ENCODE measurements at regions not wholly inside any gene's neighbourhood (a gene's known extent, or its start where the extent isn't known, plus 50 kb on each side); places are given as distances from the start of the nearest gene placed in this dataset.
"Not testable (repeated sequence)": the region's sequence is repeated elsewhere in the genome, so short reads cannot be mapped to it uniquely, and the experiment has no call there.

DNA sequence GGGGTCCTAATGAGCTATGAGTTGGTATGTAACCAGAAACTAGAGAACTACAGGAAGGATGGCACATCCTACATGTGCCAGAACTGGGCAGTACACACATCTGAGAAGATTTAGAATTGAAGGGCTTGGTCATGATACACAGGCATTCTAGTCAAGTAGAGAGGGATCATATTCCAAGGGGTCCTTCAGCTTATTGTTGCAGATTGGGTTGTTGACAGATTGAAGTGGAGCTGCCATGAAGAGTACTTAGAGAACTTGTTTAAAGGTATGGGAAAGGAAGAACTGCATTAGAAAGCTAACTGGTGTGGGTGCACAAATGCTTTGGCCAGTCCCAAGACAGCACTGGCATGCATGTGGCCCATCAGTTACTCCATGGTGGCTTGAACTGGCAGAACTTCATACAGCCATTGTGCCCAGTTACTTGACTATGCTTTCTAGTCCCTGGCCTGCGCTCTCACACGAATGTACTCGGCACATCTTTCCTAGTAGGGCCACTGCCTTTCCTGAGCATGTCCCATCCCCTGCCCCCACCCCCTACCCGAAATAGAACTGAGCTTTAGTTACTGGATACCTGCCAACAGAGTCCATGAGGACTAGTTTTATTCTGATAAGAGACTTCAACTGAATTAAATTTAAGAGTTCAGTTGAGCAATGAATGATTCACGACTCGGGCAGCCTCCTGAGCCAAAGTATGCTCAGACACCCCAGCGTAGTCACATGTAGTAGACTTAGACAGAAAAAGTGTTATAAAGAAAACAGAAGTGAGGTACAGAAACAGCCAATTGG lies 64.0 kb downstream of the CCNG2 start:
- DNase-seq, result no peak

DNA sequence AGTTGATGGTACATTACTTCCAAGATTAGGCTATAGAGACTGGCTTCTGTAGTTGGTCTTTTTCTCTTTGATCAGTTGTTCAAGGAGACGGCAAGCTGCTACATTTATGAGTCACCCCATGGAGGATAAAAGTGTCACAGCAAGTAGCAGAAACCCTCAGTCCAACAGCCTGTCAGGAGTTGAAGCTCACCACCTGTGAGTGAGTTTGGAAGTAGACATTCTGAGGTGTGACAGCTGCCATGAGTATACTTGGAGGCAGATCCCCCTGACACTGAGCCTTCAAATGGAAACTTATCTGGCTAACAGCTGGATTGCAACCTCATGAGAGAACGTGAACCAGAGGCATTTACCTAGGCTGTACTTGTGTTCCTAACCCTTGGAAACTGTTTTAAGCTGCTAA lies 68.0 kb downstream of the CCNG2 start:
- DNase-seq, result no peak

- no peak for DNase-seq
These were observed 70.1 kb downstream of the CCNG2 start for GRCh38 chr4:77226939-77227705.

DNA sequence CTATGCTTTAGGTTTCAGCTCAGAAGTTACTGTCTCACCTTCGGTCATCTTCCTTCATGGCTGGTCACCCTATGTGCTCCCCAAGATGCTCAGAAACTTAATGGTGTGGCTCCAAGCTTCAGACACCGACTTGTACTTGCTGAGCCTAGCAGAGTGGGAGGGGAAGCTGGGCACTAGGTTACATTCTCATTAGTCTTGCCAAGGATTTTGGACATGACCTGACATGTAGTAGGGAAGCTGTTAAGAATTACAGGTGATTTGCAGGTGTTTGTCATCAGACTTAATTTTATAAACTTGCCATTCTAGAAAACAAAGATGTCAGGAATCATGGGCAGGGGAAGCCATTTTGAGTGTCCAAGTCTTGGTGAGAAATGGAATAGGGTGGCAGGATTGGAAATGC lies 72.4 kb downstream of the CCNG2 start:
- no peak for DNase-seq

DNA sequence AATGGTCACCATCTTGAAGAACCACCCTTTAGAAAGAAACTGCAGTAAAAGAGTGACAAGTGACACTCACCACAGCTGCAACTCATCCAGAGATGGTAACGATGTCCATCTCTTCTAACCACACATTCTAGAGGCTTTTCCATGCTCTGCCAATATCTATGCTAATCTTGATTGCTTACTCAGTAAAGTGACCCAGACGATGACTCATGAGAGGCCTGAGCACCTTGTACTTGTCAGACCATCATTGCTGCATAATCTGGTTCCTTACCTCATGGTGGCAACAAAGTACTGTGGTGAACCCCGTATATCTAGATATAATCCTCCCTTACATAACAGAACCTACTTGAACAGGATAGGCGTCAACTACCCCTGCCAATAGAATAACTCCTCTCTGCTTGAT lies 75.6 kb downstream of the CCNG2 start:
- no peak for DNase-seq

DNA sequence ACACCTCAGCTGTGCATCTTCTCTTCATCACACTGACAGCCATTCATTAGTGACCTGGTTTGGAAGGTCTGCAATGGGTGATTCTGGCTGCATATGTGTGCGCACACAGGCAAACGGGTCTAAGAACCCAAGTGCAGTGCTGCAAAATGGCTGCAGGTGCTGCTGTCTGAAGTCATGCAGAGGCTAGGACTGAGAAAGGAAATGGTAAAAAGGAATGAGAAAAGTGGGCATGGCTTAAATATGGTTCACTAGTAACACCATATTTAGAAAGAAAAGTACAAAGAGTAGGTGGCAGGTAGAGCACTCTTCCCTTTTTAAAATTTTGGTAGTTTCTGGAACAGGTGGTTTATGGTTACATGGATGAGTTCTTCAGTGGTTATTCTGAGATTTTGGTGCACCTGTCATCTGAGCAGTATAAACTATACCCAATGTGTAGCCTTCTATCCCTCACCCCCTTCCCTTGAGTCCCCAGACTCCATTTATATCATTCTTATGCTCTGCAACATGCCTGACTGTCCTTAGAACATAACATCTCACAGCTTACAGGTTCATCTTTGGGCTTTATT lies 78.4 kb downstream of the CCNG2 start:
- no peak for DNase-seq

DNA sequence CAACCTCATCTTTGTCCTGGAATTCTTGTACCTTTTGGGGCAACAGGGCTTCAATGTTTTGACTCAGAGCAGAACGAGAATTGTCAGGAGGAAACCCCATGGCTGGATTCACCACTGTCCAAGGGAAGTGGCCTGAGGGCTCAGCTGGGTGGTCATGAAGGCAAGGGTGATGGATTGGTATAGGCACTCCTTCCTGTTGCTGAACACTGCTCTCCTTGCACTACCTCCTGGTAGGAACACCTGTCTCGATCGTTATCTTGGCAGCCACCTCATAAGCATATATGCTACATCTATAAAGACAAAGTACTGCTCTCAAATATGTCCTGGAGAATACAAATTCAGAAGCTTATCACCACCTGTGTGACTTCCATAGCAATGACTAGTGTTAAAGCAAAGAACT lies 79.8 kb downstream of the CCNG2 start:
- DNase-seq, result no peak

DNA sequence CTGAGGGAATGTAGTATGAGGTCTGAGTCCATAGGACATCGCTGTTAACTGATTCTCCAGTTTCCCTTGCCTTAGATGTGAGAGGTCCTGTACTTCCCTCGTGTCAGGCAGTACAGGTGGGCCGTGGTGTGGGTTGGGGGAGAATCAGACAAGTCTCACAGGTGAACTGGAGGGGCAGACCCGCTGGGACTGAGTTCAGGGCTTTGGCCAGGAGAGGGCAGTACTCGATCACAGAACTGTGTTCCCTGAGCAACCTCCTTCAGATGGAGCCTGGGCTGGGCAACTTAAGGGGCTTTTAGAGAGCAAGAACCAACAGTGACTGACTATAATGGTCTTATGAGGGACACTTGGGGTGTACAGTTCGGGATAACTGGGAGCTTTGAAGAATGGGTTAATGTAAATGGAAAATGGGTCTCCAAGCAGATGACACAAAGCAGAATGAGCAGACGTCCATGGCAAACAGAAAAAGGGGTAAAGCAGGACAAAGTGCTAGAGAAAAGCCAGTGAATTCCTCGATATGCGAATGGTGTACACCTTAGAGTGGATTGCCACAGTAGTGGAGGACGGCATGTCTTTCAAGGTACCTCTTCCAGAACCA lies 83.6 kb downstream of the CCNG2 start:
- DNase-seq, result peak in 1 of 2 experiments; percentile 15

- DNase-seq, result no peak
These were observed 91.8 kb downstream of the CCNG2 start for GRCh38 chr4:77248805-77249204.

GRCh38 chr4:77251751-77252150 lies 94.7 kb downstream of the CCNG2 start:
- no peak for DNase-seq

- DNase-seq, result no peak
These were observed 106.2 kb downstream of the CCNG2 start for GRCh38 chr4:77263247-77263646.

DNA sequence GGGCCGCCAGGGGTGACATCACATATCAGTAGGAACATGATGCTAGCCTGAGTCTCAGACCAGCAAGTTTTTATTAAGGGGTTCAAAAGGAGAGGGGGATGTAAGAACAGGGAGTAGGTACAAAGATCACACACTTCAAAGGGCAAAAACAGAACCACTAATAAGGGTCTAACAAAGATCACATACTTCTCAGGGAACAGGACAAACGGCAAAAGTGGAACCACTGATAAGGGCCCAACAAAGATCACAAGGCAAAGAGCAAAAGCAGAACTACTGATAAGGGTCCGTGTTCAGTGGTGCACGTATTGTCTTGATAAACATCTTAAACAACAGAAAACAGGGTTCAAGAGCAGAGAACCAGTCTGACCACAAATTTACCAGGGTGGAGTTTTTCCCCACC lies 107.0 kb downstream of the CCNG2 start:
- not testable (repeated sequence) for DNase-seq

DNA sequence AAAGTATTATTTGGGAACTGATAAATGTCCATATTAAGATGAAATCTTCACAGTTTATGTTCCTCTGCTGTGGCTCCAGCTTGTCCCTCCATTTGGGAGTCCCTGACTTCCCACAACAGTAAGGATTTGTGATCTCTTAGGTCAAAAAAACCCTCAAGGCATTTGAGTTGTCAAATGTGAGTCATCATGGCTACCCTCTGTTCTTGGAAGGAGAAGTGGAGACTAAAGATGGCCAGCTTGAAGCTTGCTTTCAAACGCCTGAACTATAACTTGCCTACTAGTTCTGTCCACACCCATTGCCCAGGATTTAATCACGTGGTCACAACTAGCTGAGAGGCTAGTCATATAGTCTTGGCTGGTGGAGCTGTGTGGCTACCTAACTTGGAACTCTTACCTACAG lies 107.8 kb downstream of the CCNG2 start:
- DNase-seq, result no peak

- DNase-seq, result no peak
These were observed 111.1 kb downstream of the CCNG2 start for GRCh38 chr4:77268108-77268507.

GRCh38 chr4:77269505-77269904 lies 112.5 kb downstream of the CCNG2 start:
- no peak for DNase-seq

GRCh38 chr4:77273412-77273811 lies 116.4 kb downstream of the CCNG2 start:
- DNase-seq, result no peak

GRCh38 chr4:77279114-77279513 lies 122.1 kb downstream of the CCNG2 start:
- not testable (repeated sequence) for DNase-seq

DNA sequence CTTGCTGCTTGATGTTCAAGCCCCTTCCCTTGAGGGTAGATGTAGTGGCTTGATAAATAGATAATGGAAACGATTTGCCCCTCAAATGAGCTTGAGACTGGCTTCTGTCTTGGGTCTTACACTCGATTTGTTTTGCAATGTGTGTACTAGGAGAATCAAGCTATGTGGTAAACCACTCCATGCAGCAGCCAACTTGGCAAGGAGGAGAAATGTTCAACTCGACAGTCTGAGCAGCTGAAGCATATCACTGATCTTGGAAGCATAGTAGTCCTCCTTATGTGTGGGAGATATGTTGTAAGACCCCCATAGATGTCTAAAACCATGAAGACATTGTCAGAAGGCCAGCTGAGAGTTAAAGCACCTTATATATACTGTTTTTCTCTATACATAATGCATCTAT lies 125.3 kb downstream of the CCNG2 start:
- DNase-seq, result no peak

DNA sequence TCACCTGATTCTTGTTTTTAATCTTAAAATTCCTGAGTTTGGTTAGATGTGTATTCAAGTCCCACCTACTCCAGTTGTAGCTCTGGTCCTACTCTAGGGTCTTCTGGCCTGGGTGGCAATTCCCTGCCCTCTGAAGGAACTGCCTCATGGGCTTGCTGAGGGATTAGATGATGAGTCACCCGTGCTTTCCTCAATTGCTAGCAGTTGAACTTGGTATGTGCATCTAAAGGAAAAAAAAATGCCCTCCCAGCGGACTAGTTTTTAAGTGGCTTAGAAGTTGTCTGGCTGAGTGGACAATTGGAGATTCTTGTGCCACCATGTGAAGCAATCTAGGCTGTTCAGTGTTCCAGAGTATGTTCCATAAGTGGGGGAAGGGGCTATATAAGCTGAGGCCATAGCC lies 127.0 kb downstream of the CCNG2 start:
- DNase-seq, result no peak

DNA sequence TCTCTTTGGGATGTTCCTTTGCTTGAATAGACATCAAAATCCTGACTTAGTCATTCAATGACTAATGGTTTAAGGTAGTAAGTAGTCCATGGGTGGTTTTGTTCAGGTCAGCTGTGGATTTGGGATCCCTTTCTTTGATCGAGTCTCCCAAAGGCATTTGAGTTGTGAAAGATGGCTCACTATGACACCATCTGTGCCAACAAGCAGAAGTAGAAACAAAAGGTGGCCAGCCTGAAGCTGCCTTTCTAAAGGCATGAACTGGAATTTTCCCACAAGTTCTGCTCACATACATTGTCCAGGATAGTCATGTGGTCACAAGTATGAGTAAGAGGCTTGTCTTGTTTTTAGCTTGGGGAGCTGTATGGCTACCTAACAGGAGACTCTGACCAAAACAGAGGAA lies 129.9 kb downstream of the CCNG2 start:
- no peak for DNase-seq

GRCh38 chr4:77293426-77293825 lies 136.4 kb downstream of the CCNG2 start:
- DNase-seq, result no peak

- DNase-seq, result not testable (repeated sequence)
These were observed 144.0 kb downstream of the CCNG2 start for GRCh38 chr4:77300996-77301395.

- DNase-seq, result no peak
These were observed 148.8 kb downstream of the CCNG2 start for GRCh38 chr4:77305766-77306165.

GRCh38 chr4:77306496-77306895 lies 149.5 kb downstream of the CCNG2 start:
- DNase-seq, result no peak
